OCI-LY7 (cell line): ENCODE measurements at regions not wholly inside any gene's neighbourhood (a gene's known extent, or its start where the extent isn't known, plus 50 kb on each side); places are given as distances from the start of the nearest gene placed in this dataset.

ENCODE experiments used
- BruUV-seq: library from RNA; stranded (reverse); fragments of 400-500 nt; replicated peaks from 2 replicates; lab custom pipeline; 2021; lab: Mats Ljungman, UMichigan
- CTCF ChIA-PET: fragments of 300-600 bp; sonication (Branson Sonifier 250); formaldehyde crosslinking; loops from one replicate; lab custom pipeline; 2022; ENCODE audit warnings: antibody characterized with exemption; ENCODE audit not compliant: unreplicated experiment; lab: Charles Lee
- POLR2A ChIA-PET: fragments of 300-600 bp; sonication (Branson Sonifier 250); formaldehyde crosslinking; loops from one replicate; lab custom pipeline; 2022; ENCODE audit warnings: antibody characterized with exemption; lab: Charles Lee
- DNase-seq: peaks from one replicate; pipeline ENCODE4 v3.0.0-alpha.2; 2015; ENCODE audit warnings: low spot score
- H2AFZ ChIP-seq: fragments of 200-600 bp; sonication (generic), shearing (Covaris generic); 2 replicates; pipeline ENCODE4 v1.6.1; 2014; ENCODE audit warnings: mild to moderate bottlenecking, antibody characterized with exemption, low read length, moderate library complexity
- H3K27ac ChIP-seq: fragments of 200-600 bp; sonication (generic); 2 replicates; pipeline ENCODE4 v1.5.1; 2014; ENCODE audit warnings: mixed run types, low read depth, mild to moderate bottlenecking, moderate library complexity, low read length, inconsistent platforms; ENCODE audit not compliant: poor library complexity, severe bottlenecking
- H3K36me3 ChIP-seq: fragments of 200-600 bp; sonication (generic); 2 replicates; pipeline ENCODE4 v1.6.1; 2014; ENCODE audit warnings: mild to moderate bottlenecking, antibody characterized with exemption, low read length, moderate library complexity, mixed read lengths; ENCODE audit not compliant: insufficient read depth
- H3K4me1 ChIP-seq: fragments of 200-600 bp; sonication (generic); 2 replicates; pipeline ENCODE4 v1.5.1; 2014; ENCODE audit warnings: mild to moderate bottlenecking, low read length; ENCODE audit not compliant: insufficient read depth, poor library complexity, severe bottlenecking
- H3K4me2 ChIP-seq: fragments of 200-600 bp; sonication (generic); 2 replicates; pipeline ENCODE4 v1.6.1; 2014; ENCODE audit warnings: mild to moderate bottlenecking, low read length
- H3K4me3 ChIP-seq: fragments of 200-600 bp; sonication (generic); 2 replicates; pipeline ENCODE4 v1.5.1; 2014; ENCODE audit warnings: mild to moderate bottlenecking, low read depth, low read length; ENCODE audit not compliant: poor library complexity, severe bottlenecking
- H3K79me2 ChIP-seq: fragments of 200-600 bp; sonication (generic); 2 replicates; pipeline ENCODE4 v1.6.1; 2016; ENCODE audit warnings: low read depth, mild to moderate bottlenecking, low read length, moderate library complexity, mixed read lengths; ENCODE audit not compliant: insufficient read depth
- H3K9me2 ChIP-seq: fragments of 200-600 bp; sonication (generic); 2 replicates; pipeline ENCODE4 v1.6.1; 2016; ENCODE audit warnings: mild to moderate bottlenecking, low read length, mixed read lengths; ENCODE audit not compliant: insufficient read depth
- H3K9me3 ChIP-seq: fragments of 200-600 bp; sonication (generic); 2 replicates; pipeline ENCODE4 v1.6.1; 2014; ENCODE audit warnings: mild to moderate bottlenecking, mixed run types, low read length, mixed read lengths
- H4K20me1 ChIP-seq: fragments of 200-600 bp; sonication (generic); 2 replicates; pipeline ENCODE4 v1.6.1; 2014; ENCODE audit warnings: mild to moderate bottlenecking, antibody characterized with exemption, low read length, moderate library complexity, mixed read lengths; ENCODE audit not compliant: insufficient read depth
- EZH2phosphoT487 ChIP-seq: fragments of 200-600 bp; sonication (generic); IDR thresholded peaks from 2 replicates; pipeline ENCODE4 v1.6.1; 2018; ENCODE audit warnings: low read depth, borderline replicate concordance, mild to moderate bottlenecking, mixed run types, antibody characterized with exemption, low read length, moderate library complexity, mixed read lengths
- intact Hi-C: fragments of 100-400 bp; cut with micrococcal nuclease; formaldehyde crosslinking; loops from one replicate; pipeline ENCODE4 v1.10.0; 2022; ENCODE audit not compliant: unreplicated experiment
- TF ChIP-seq, protein P1 (sequence below): fragments of 200-600 bp; sonication (generic); conservative IDR thresholded peaks from 2 replicates; pipeline ENCODE4 v1.5.1; 2014; ENCODE audit warnings: mild to moderate bottlenecking, antibody characterized with exemption, low read length, moderate library complexity, mixed read lengths

DNA sequence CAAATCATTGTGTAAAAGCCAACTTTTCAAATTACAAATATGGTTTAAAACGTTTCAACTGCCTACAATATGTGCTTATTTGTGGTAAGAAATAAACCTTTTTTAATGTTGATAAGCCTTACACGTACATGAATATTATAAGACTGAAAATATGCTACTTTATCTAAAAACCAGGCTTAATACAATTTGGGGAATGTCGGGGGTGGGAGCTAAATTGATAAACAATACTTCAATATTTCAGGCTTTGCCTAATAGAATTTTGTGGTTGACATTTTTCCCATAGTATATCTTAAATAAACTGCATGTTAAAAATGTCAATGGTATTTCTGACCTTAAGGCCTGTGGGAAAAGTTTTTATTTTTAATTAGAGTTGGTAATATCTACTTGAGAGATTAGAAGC lies 69.8 kb upstream of the SLIT2 start:
- no peaks in the 10 kb centered on the region for H3K36me3 ChIP-seq
- H3K9me3 ChIP-seq: no peaks in the 10 kb centered on the region
- no peak overlapping the region for H3K4me2 ChIP-seq
- ChIA-PET POLR2A (interaction anchor here (0.6 to 0.7 kb wide), 2 partner anchors 31 to 861 kb away, joined by 3 read pairs; no protein-coding TSS in a partner anchor), CTCF (no interaction called here)
- intact Hi-C loops: no loop called here
- no peak overlapping the region for H2AFZ ChIP-seq
- DNase-seq: no peak
- TF ChIP-seq EZH2phosphoT487: no peak
- TF ChIP-seq, protein P1, sequence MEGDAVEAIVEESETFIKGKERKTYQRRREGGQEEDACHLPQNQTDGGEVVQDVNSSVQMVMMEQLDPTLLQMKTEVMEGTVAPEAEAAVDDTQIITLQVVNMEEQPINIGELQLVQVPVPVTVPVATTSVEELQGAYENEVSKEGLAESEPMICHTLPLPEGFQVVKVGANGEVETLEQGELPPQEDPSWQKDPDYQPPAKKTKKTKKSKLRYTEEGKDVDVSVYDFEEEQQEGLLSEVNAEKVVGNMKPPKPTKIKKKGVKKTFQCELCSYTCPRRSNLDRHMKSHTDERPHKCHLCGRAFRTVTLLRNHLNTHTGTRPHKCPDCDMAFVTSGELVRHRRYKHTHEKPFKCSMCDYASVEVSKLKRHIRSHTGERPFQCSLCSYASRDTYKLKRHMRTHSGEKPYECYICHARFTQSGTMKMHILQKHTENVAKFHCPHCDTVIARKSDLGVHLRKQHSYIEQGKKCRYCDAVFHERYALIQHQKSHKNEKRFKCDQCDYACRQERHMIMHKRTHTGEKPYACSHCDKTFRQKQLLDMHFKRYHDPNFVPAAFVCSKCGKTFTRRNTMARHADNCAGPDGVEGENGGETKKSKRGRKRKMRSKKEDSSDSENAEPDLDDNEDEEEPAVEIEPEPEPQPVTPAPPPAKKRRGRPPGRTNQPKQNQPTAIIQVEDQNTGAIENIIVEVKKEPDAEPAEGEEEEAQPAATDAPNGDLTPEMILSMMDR: no peak
- no peaks in the 10 kb centered on the region for H3K79me2 ChIP-seq
- no peaks in the 10 kb centered on the region for H3K4me1 ChIP-seq
- no peaks in the 10 kb centered on the region for H4K20me1 ChIP-seq
- no peak overlapping the region for H3K4me3 ChIP-seq
- no TSS peak for BruUV-seq
- H3K9me2 ChIP-seq: no peaks in the 10 kb centered on the region
- H3K27ac ChIP-seq: no peak overlapping the region

DNA sequence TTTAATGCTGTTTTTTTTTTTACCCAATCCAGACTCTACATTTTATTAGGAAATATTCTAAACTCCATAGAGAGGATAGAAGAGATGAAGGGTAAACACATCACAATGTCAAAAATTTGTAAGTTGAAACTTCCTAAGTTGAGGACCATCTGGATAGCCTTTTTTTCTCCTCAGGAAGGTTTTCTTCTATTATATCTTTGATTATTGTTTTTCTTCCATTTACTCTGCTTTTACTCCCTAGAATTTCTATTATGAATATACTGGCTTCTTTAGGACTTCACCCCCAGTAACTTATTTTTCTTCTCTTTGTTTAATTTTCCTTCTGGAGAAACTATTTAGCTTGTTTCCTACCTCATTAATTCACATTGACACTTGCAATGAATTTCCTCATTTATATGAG lies 71.2 kb upstream of the SLIT2 start:
- Histone ChIP-seq H2AFZ (no peak overlapping the region), H3K9me2 (no peaks in the 10 kb centered on the region), H3K27ac (no peak overlapping the region), H3K4me3 (no peak overlapping the region), H4K20me1 (no peaks in the 10 kb centered on the region), H3K4me1 (no peaks in the 10 kb centered on the region), H3K9me3 (no peaks in the 10 kb centered on the region), H3K36me3 (no peaks in the 10 kb centered on the region), H3K4me2 (no peak overlapping the region), H3K79me2 (no peaks in the 10 kb centered on the region)
- ChIA-PET CTCF (no interaction called here), POLR2A (no interaction called here)
- TF ChIP-seq, protein P1: no peak
- no TSS peak for BruUV-seq
- intact Hi-C loops: no loop called here
- DNase-seq: no peak

DNA sequence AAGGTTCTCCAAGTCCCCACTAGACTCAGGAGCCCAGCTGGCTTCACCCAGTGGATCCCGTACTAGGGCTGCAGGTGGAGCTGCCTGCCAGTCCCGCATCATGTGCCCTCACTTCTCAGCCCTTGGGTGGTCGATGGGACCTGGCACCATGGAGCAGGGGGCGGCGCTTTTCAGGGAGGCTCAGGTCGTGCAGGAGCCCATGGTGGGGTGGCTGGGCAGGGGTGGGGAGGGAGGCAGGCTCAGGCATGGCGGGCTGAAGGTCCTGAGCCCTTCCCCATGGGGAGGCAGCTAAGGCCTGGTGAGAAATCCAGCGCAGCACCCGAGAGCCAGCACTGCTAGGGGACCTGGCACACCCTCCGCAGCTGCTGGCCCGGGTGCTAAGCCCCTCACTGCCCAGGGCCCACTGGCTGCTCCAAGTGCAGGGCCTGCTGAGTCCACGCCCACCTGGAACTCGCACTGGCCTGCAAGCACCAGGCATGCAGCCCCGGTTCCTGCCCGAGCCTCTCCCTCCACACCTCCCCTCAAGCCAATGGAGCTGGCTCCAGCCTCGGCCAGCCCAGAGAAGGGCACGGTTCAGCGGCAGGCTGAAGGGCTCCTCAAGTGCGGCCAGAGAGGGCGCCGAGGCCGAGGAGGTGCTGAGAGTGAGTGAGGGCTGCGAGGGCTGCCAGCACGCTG lies 72.7 kb upstream of the SLIT2 start:
- Histone ChIP-seq H3K4me1 (no peaks in the 10 kb centered on the region), H2AFZ (no peak overlapping the region), H4K20me1 (no peaks in the 10 kb centered on the region), H3K9me2 (no peaks in the 10 kb centered on the region), H3K4me2 (no peak overlapping the region), H3K9me3 (no peaks in the 10 kb centered on the region), H3K27ac (no peak overlapping the region), H3K36me3 (no peaks in the 10 kb centered on the region), H3K4me3 (no peak overlapping the region), H3K79me2 (no peaks in the 10 kb centered on the region)
- no peak for TF ChIP-seq EZH2phosphoT487
- TF ChIP-seq, protein P1: no peak
- intact Hi-C loops: no loop called here
- no TSS peak for BruUV-seq
- POLR2A ChIA-PET: no interaction called here
- DNase-seq: no peak
- CTCF ChIA-PET: no interaction called here
